Stimulated activated CD4-positive, alpha-beta T cell treated with anti-CD3 and anti-CD28 coated beads, Interleukin-4, amount 100 ng/mL, for 24 hours (primary cell): ENCODE measurements at regions not wholly inside any gene's neighbourhood (a gene's known extent, or its start where the extent isn't known, plus 50 kb on each side); places are given as distances from the start of the nearest gene placed in this dataset.

Experiments used
- DNase-seq: peaks from one replicate; pipeline ENCODE4 v3.0.0-alpha.2; 2020

GRCh38 chr20:57794600-57795341 is 85.0 kb upstream of the PMEPA1 start:
- DNase-seq = no peak

- DNase-seq = no peak
Observed at GRCh38 chr20:57794036-57794435, 84.2 kb upstream of the PMEPA1 start.

GRCh38 chr20:57793421-57793820 is 83.6 kb upstream of the PMEPA1 start:
- no peak for DNase-seq

GRCh38 chr20:57792386-57793080 is 82.7 kb upstream of the PMEPA1 start:
- DNase-seq = no peak

GRCh38 chr20:57791966-57792365 is 82.2 kb upstream of the PMEPA1 start:
- DNase-seq = no peak

- DNase-seq = no peak
Observed at GRCh38 chr20:57791178-57791962, 81.6 kb upstream of the PMEPA1 start.

- no peak for DNase-seq
Observed at GRCh38 chr20:57790176-57790575, 80.4 kb upstream of the PMEPA1 start.

- no peak for DNase-seq
Observed at GRCh38 chr20:57788936-57789613, 79.3 kb upstream of the PMEPA1 start.

GRCh38 chr20:57787990-57788781 is 78.4 kb upstream of the PMEPA1 start:
- DNase-seq = no peak

- DNase-seq = no peak
Observed at GRCh38 chr20:57787151-57787989, 77.6 kb upstream of the PMEPA1 start.

GRCh38 chr20:57786304-57786932 is 76.6 kb upstream of the PMEPA1 start:
- no peak for DNase-seq

GRCh38 chr20:57785720-57786119 is 75.9 kb upstream of the PMEPA1 start:
- no peak for DNase-seq

- DNase-seq = no peak
Observed at GRCh38 chr20:57785061-57785460, 75.2 kb upstream of the PMEPA1 start.

GRCh38 chr20:57783956-57784837 is 74.4 kb upstream of the PMEPA1 start:
- no peak for DNase-seq

GRCh38 chr20:57783196-57783595 is 73.4 kb upstream of the PMEPA1 start:
- DNase-seq = no peak

- DNase-seq = no peak
Observed at GRCh38 chr20:57782631-57783041, 72.8 kb upstream of the PMEPA1 start.

GRCh38 chr20:57781901-57782300 is 72.1 kb upstream of the PMEPA1 start:
- no peak for DNase-seq

GRCh38 chr20:57780906-57781305 is 71.1 kb upstream of the PMEPA1 start:
- DNase-seq = no peak

- no peak for DNase-seq
Observed at GRCh38 chr20:57780398-57780797, 70.6 kb upstream of the PMEPA1 start.
